GM12878 (cell line): ENCODE measurements at regions not wholly inside any gene's neighbourhood (a gene's known extent, or its start where the extent isn't known, plus 50 kb on each side); places are given as distances from the start of the nearest gene placed in this dataset.

ENCODE experiments used
- ATAC-seq: fragments of 200-7000 bp; cut with Tn5 transposase; 3 replicates; pipeline ENCODE4 v1.9.1; 2020; ENCODE audit warnings: mild to moderate bottlenecking, moderate library complexity
- BruUV-seq: library from RNA; stranded (reverse); fragments of 400-500 nt; replicated peaks from 2 replicates; lab custom pipeline; 2021; lab: Mats Ljungman, UMichigan
- CTCF ChIA-PET: fragments of 300-600 bp; sonication (Branson Sonifier 250); formaldehyde crosslinking; extraction: SDS; loops from one replicate; lab custom pipeline; 2021; ENCODE audit warnings: inconsistent platforms; lab: Yijun Ruan, JAX
- POLR2A ChIA-PET: fragments of 350-600 bp; formaldehyde crosslinking; extraction: SDS; loops from one replicate; lab custom pipeline; 2021; ENCODE audit warnings: inconsistent platforms; lab: Charles Lee
- RAD21 ChIA-PET: fragments of 300-600 bp; sonication (Branson Sonifier 250); formaldehyde crosslinking; loops from one replicate; lab custom pipeline; 2023; ENCODE audit warnings: antibody characterized with exemption; ENCODE audit not compliant: unreplicated experiment; lab: Charles Lee
- SMC1A ChIA-PET: fragments of 300-600 bp; sonication (Branson Sonifier 250); formaldehyde crosslinking; loops from one replicate; lab custom pipeline; 2023; ENCODE audit not compliant: unreplicated experiment, uncharacterized antibody; lab: Charles Lee
- DNase-seq: peaks from one replicate; pipeline ENCODE4 v3.0.0-alpha.2; 2011; ENCODE audit warnings: low read depth, low spot score
- FAIRE-seq: peaks from 3 replicates; lab custom pipeline; 2011; peaks lifted over from hg19 to GRCh38; lab: Jason Lieb, UNC
- H2AFZ ChIP-seq: 2 replicates; pipeline ENCODE4 v1.6.0; 2011; ENCODE audit warnings: low read depth, low read length, control low read depth; ENCODE audit not compliant: control insufficient read depth
- H3K27ac ChIP-seq: 2 replicates; pipeline ENCODE4 v1.5.1; 2011; ENCODE audit warnings: control low read depth; ENCODE audit not compliant: control insufficient read depth, insufficient read depth
- H3K27me3 ChIP-seq, 2 experiments: replicated peaks in 1 of 2; 2 replicates each; pipeline versions ENCODE4 v1.6.0 to v1.6.1; 2011; ENCODE audit warnings: low read length in 1 of 2; ENCODE audit not compliant: control insufficient read depth in 2 of 2, insufficient read depth in 2 of 2
- H3K36me3 ChIP-seq, 2 experiments: 2 replicates each; pipeline ENCODE4 v1.5.1; 2011; ENCODE audit warnings: low read length in 1 of 2; ENCODE audit not compliant: control insufficient read depth in 2 of 2, insufficient read depth in 2 of 2
- H3K4me1 ChIP-seq: 2 replicates; pipeline ENCODE4 v1.6.1; 2011; ENCODE audit warnings: mild to moderate bottlenecking, low read length, moderate library complexity, mixed read lengths; ENCODE audit not compliant: control insufficient read depth, insufficient read depth
- H3K4me2 ChIP-seq: 2 replicates; pipeline ENCODE4 v1.6.0; 2011; ENCODE audit warnings: control low read depth; ENCODE audit not compliant: control insufficient read depth, insufficient read depth
- H3K4me3 ChIP-seq: fragments of 200-600 bp; sonication (generic); 2 replicates; pipeline ENCODE4 v1.5.1; 2016
- H3K79me2 ChIP-seq: 2 replicates; pipeline ENCODE4 v1.6.0; 2011; ENCODE audit warnings: low read length; ENCODE audit not compliant: control insufficient read depth, insufficient read depth
- H3K9ac ChIP-seq: 2 replicates; pipeline ENCODE4 v1.8.0; 2011; ENCODE audit warnings: low read length, control low read depth, mixed read lengths; ENCODE audit not compliant: control insufficient read depth, insufficient read depth
- H3K9me3 ChIP-seq: replicated peaks from 3 replicates; pipeline ENCODE4 v1.5.1; 2011; ENCODE audit warnings: mild to moderate bottlenecking, low read length; ENCODE audit not compliant: control insufficient read depth, insufficient read depth
- H4K20me1 ChIP-seq: 2 replicates; pipeline ENCODE4 v1.6.0; 2011; ENCODE audit not compliant: control insufficient read depth, insufficient read depth
- BCL11A ChIP-seq: IDR thresholded peaks from 2 replicates; pipeline ENCODE4 v1.6.1; 2011; ENCODE audit warnings: low read depth, low read length
- EZH2 ChIP-seq: IDR thresholded peaks from 2 replicates; pipeline ENCODE4 v1.6.1; 2012; ENCODE audit warnings: low read depth, mild to moderate bottlenecking, control low read depth, inconsistent platforms, low read length, borderline replicate concordance; ENCODE audit not compliant: control insufficient read depth
- FOXM1 ChIP-seq: IDR thresholded peaks from 2 replicates; pipeline ENCODE4 v1.6.1; 2012; ENCODE audit warnings: low read depth, mild to moderate bottlenecking, inconsistent platforms, low read length, moderate library complexity
- HDAC6 ChIP-seq: fragments of 200-600 bp; sonication (generic); IDR thresholded peaks from one replicate; pipeline ENCODE4 v1.8.0; 2017; ENCODE audit warnings: antibody characterized with exemption; ENCODE audit not compliant: unreplicated experiment
- IRF4 ChIP-seq: IDR thresholded peaks from 2 replicates; pipeline ENCODE4 v1.6.1; 2011; ENCODE audit warnings: low read depth, low read length
- KLF5 ChIP-seq: fragments of 450-650 bp; IDR thresholded peaks from 2 replicates; pipeline ENCODE4 v1.6.1; 2014; ENCODE audit warnings: mild to moderate bottlenecking; ENCODE audit not compliant: partially characterized antibody
- STAT1 ChIP-seq: fragments of 450-650 bp; conservative IDR thresholded peaks from 2 replicates; pipeline ENCODE4 v1.6.1; 2014; ENCODE audit warnings: antibody characterized with exemption, mild to moderate bottlenecking
- SUZ12 ChIP-seq: fragments of 200-600 bp; sonication (generic); IDR thresholded peaks from one replicate; pipeline ENCODE4 v1.6.1; 2018; ENCODE audit warnings: antibody characterized with exemption, mild to moderate bottlenecking; ENCODE audit not compliant: unreplicated experiment
- TBL1XR1 ChIP-seq: IDR thresholded peaks from 2 replicates; pipeline ENCODE4 v1.6.1; 2012; ENCODE audit warnings: low read depth, low read length, improper control_type of control experiment
- ZNF622 ChIP-seq: fragments of 450-650 bp; IDR thresholded peaks from 2 replicates; pipeline ENCODE4 v1.6.1; 2017; ENCODE audit warnings: mild to moderate bottlenecking, inconsistent platforms
- WGBS: methylation state at CpG from one replicate; pipeline ENCODE4 v1.1.6; 2016; ENCODE audit warnings: low lambda C conversion rate; ENCODE audit not compliant: insufficient replicate concordance, insufficient coverage; ENCODE audit errors: missing lambda C conversion rate; 5-methylcytosine and 5-hydroxymethylcytosine counted together
- in situ Hi-C: fragments of 300-500 bp; cut with MboI; formaldehyde crosslinking; loops from 9 replicates; pipeline ENCODE4 v1.14.3; 2018; ENCODE audit warnings: mixed read lengths
- intact Hi-C: fragments of 100-400 bp; cut with micrococcal nuclease; formaldehyde crosslinking; loops from one replicate; pipeline ENCODE4 v1.14.2; 2022; ENCODE audit not compliant: unreplicated experiment

DNA sequence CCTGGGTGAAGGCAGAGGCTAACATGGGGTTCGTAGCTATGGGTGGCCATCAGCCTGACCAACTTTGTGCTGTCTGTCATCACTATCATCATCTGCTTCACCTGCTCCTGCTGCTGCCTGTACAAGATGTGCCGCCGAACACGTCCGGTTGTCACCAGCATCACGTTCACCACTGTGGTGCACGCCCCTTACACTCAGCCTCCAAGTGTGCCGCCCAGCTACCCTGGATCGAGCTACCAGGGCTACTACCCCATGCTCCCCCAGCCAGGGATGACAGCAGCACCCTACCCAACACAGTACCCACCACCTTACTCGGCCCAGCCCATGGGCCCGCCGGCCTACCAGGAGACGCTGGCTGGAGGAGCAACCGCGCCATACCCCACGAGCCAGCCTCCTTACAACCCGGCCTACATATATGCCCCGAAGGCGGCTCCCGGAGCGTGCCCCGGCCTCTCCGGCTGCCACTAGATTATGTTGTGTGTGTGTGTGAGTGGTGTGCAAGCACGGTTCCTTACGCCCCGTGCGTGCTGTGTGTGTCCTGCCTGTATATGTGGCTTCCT lies 213.4 kb upstream of the XIST start:
- no peak for DNase-seq
- Histone ChIP-seq H3K27ac (no peak overlapping the region), H3K4me1 (no peaks in the 10 kb centered on the region), H2AFZ (no peak overlapping the region), H3K4me2 (no peak overlapping the region), H3K9ac (no peak overlapping the region), H4K20me1 (no peaks in the 10 kb centered on the region), H3K79me2 (no peaks in the 10 kb centered on the region), H3K36me3 (no peaks in the 10 kb centered on the region), H3K27me3 (no peaks in the 10 kb centered on the region), H3K4me3 (no peak overlapping the region), H3K9me3 (no peaks in the 10 kb centered on the region)
- no peak for ATAC-seq
- in situ Hi-C loops (no loop called here), intact Hi-C loops (no loop called here)
- no peak for TF ChIP-seq FOXM1
- TF ChIP-seq HDAC6 = no peak
- no peak for TF ChIP-seq STAT1
- TF ChIP-seq BCL11A = no peak
- no peak for TF ChIP-seq ZNF622
- TF ChIP-seq EZH2 = no peak
- TF ChIP-seq SUZ12 = no peak
- TF ChIP-seq IRF4 = no peak
- TF ChIP-seq KLF5 = no peak
- no peak for TF ChIP-seq TBL1XR1
- no TSS peak for BruUV-seq
- 67% methylated on average over 27 of the region's 27 CpGs for WGBS
- ChIA-PET CTCF (no interaction called here), POLR2A (no interaction called here), RAD21 (no interaction called here), SMC1A (interaction anchor here (0.7 to 1.7 kb wide), 2 partner anchors 19 to 241 kb away, joined by 3 to 4 read pairs; no protein-coding TSS in a partner anchor)
- no peak for FAIRE-seq
